Sigmoid colon (tissue), 6 donors: ENCODE measurements at regions not wholly inside any gene's neighbourhood (a gene's known extent, or its start where the extent isn't known, plus 50 kb on each side); places are given as distances from the start of the nearest gene placed in this dataset.

Experiments
- DNase-seq: peaks from one replicate; pipeline ENCODE4 v3.0.0-alpha.2; 2019
- H3K27ac ChIP-seq, 4 donors: fragments of 200-600 bp; sonication (generic); one replicate each; pipeline ENCODE4 v1.5.1; 2016 to 2019; ENCODE audit warnings: mild to moderate bottlenecking in 1 of 4
- H3K27me3 ChIP-seq, 3 donors: fragments of 200-600 bp; sonication (generic); one replicate each; pipeline ENCODE4 v1.5.1; 2019; ENCODE audit warnings: mild to moderate bottlenecking in 1 of 3
- H3K36me3 ChIP-seq, 4 donors: fragments of 200-600 bp; sonication (generic); one replicate each; pipeline ENCODE4 v1.5.1; 2016 to 2019
- H3K4me1 ChIP-seq, 4 donors: fragments of 200-600 bp; sonication (generic); one replicate each; pipeline ENCODE4 v1.5.1; 2017 to 2019
- H3K4me3 ChIP-seq, 4 donors: fragments of 200-600 bp; sonication (generic); one replicate each; pipeline ENCODE4 v1.5.1; 2017 to 2019; ENCODE audit warnings: mild to moderate bottlenecking in 2 of 4, moderate library complexity in 1 of 4
- H3K9me3 ChIP-seq, 4 donors: fragments of 200-600 bp in 3 of 4; sonication (generic) in 3 of 4; one replicate each; pipeline versions ENCODE4 v1.5.1 to v1.6.1; 2013 to 2019
- CTCF ChIP-seq, 4 experiments: fragments of 450-650 bp in 3 of 4; fragments of 200-600 bp in 1 of 4; IDR thresholded peaks; one replicate each; pipeline ENCODE4 v1.5.1; 2016 to 2019; ENCODE audit warnings: antibody characterized with exemption in 4 of 4, mild to moderate bottlenecking in 3 of 4, moderate library complexity in 2 of 4
- EP300 ChIP-seq, 4 donors: sonication (generic); formaldehyde crosslinking; IDR thresholded peaks; one replicate each; pipeline ENCODE4 v1.6.1; 2017; ENCODE audit warnings: antibody characterized with exemption in 4 of 4
- POLR2A ChIP-seq, 2 donors: fragments of 450-650 bp; IDR thresholded peaks; one replicate each; pipeline ENCODE4 v1.6.1; 2016; ENCODE audit warnings: antibody characterized with exemption in 2 of 2, mild to moderate bottlenecking in 2 of 2, moderate library complexity in 2 of 2
- POLR2AphosphoS5 ChIP-seq, 4 donors: sonication (generic); formaldehyde crosslinking; IDR thresholded peaks; one replicate each; pipeline ENCODE4 v1.6.1; 2017; ENCODE audit warnings: antibody characterized with exemption in 4 of 4
- WGBS, 2 donors: extraction: QIAGEN DNeasy Blood & Tissue Kit; methylation state at CpG; one replicate each; pipeline ENCODE4 v1.1.7; 2013; 5-methylcytosine and 5-hydroxymethylcytosine counted together
- intact Hi-C: fragments of 100-400 bp; cut with DNase I; formaldehyde crosslinking; loops from one replicate; pipeline ENCODE4 v1.15.1; 2023
- donor health status: healthy with polysubstance abuse.
- donor health status: healthy.

GRCh38 chr4:119865789-119866188 lies 200.9 kb downstream of the MAD2L1 start:
- H3K27ac ChIP-seq, result no peak overlapping the region
- TF ChIP-seq POLR2A (IDR thresholded peaks at IDR 0.05), result no peak
- TF ChIP-seq POLR2AphosphoS5 (IDR thresholded peaks at IDR 0.05), result no peak
- no peak for TF ChIP-seq EP300 (IDR thresholded peaks at IDR 0.05)
- TF ChIP-seq CTCF (IDR thresholded peaks at IDR 0.05), result no peak
- DNase-seq, result no peak
- H3K36me3 ChIP-seq, result no peaks in the 10 kb centered on the region
- no peaks in the 10 kb centered on the region for H3K27me3 ChIP-seq
- H3K9me3 ChIP-seq, result no peaks in the 10 kb centered on the region
- no peak overlapping the region for H3K4me3 ChIP-seq
- peaks cover 0 to 13% (median 2%) of the 10 kb centered on the region in 4 donors for H3K4me1 ChIP-seq
- intact Hi-C loops, result no loop called here

GRCh38 chr4:119865389-119865788 lies 201.3 kb downstream of the MAD2L1 start:
- Histone ChIP-seq H3K4me3 (no peak overlapping the region), H3K9me3 (no peaks in the 10 kb centered on the region), H3K27me3 (no peaks in the 10 kb centered on the region), H3K36me3 (no peaks in the 10 kb centered on the region), H3K27ac (no peak overlapping the region), H3K4me1 (peaks cover 0 to 13% (median 2%) of the 10 kb centered on the region in 4 donors)
- DNase-seq, result no peak
- intact Hi-C loops, result no loop called here
- TF ChIP-seq CTCF (IDR thresholded peaks at IDR 0.05) (no peak), EP300 (IDR thresholded peaks at IDR 0.05) (no peak), POLR2AphosphoS5 (IDR thresholded peaks at IDR 0.05) (no peak), POLR2A (IDR thresholded peaks at IDR 0.05) (no peak)

- H3K4me1 ChIP-seq, result peaks cover 0 to 13% (median 2%) of the 10 kb centered on the region in 4 donors
- H3K27ac ChIP-seq, result no peak overlapping the region
- no peak overlapping the region for H3K4me3 ChIP-seq
- WGBS, 2 donors, result 11 to 52% methylated on average over 3 of the region's 3 CpGs
- TF ChIP-seq POLR2AphosphoS5 (IDR thresholded peaks at IDR 0.05) (no peak), EP300 (IDR thresholded peaks at IDR 0.05) (no peak), CTCF (IDR thresholded peaks at IDR 0.05) (no peak), POLR2A (IDR thresholded peaks at IDR 0.05) (no peak)
- H3K36me3 ChIP-seq, result no peaks in the 10 kb centered on the region
- H3K27me3 ChIP-seq, result no peaks in the 10 kb centered on the region
- H3K9me3 ChIP-seq, result no peaks in the 10 kb centered on the region
- DNase-seq, result no peak
- intact Hi-C loops, result no loop called here
Observed at GRCh38 chr4:119861731-119862130, 204.9 kb downstream of the MAD2L1 start.

- intact Hi-C loops, result no loop called here
- TF ChIP-seq CTCF (IDR thresholded peaks at IDR 0.05), result no peak
- TF ChIP-seq POLR2A (IDR thresholded peaks at IDR 0.05), result no peak
- TF ChIP-seq EP300 (IDR thresholded peaks at IDR 0.05), result no peak
- TF ChIP-seq POLR2AphosphoS5 (IDR thresholded peaks at IDR 0.05), result no peak
- Histone ChIP-seq H3K4me1 (peaks cover 0 to 5% (median 0%) of the 10 kb centered on the region in 4 donors), H3K9me3 (no peaks in the 10 kb centered on the region), H3K4me3 (no peak overlapping the region), H3K27me3 (no peaks in the 10 kb centered on the region), H3K36me3 (no peaks in the 10 kb centered on the region), H3K27ac (no peak overlapping the region)
- no peak for DNase-seq
Observed at GRCh38 chr4:119858176-119858575, 208.5 kb downstream of the MAD2L1 start.

GRCh38 chr4:119854364-119854763 lies 212.3 kb downstream of the MAD2L1 start:
- intact Hi-C loops, result no loop called here
- Histone ChIP-seq H3K4me3 (no peak overlapping the region), H3K27me3 (no peaks in the 10 kb centered on the region), H3K36me3 (no peaks in the 10 kb centered on the region), H3K4me1 (no peaks in the 10 kb centered on the region), H3K27ac (no peak overlapping the region), H3K9me3 (no peaks in the 10 kb centered on the region)
- no peak for DNase-seq
- 44 to 59% methylated on average over 1 of the region's 1 CpG for WGBS, 2 donors
- TF ChIP-seq CTCF (IDR thresholded peaks at IDR 0.05), result no peak
- TF ChIP-seq POLR2AphosphoS5 (IDR thresholded peaks at IDR 0.05), result no peak
